ENCODE measurements at regions not wholly inside any gene's neighbourhood (a gene's known extent, or its start where the extent isn't known, plus 50 kb on each side); places are given as distances from the start of the nearest gene placed in this dataset.
"Not testable (repeated sequence)": the region's sequence is repeated elsewhere in the genome, so short reads cannot be mapped to it uniquely, and the experiment has no call there.

- TF ChIP-seq, protein P1, sequence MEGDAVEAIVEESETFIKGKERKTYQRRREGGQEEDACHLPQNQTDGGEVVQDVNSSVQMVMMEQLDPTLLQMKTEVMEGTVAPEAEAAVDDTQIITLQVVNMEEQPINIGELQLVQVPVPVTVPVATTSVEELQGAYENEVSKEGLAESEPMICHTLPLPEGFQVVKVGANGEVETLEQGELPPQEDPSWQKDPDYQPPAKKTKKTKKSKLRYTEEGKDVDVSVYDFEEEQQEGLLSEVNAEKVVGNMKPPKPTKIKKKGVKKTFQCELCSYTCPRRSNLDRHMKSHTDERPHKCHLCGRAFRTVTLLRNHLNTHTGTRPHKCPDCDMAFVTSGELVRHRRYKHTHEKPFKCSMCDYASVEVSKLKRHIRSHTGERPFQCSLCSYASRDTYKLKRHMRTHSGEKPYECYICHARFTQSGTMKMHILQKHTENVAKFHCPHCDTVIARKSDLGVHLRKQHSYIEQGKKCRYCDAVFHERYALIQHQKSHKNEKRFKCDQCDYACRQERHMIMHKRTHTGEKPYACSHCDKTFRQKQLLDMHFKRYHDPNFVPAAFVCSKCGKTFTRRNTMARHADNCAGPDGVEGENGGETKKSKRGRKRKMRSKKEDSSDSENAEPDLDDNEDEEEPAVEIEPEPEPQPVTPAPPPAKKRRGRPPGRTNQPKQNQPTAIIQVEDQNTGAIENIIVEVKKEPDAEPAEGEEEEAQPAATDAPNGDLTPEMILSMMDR (IDR thresholded peaks at IDR 0.05; ENCODE audit: extremely low read depth in 1 of 2, insufficient read depth in 1 of 2, low read depth in 1 of 2, low read length in 2 of 2) = not testable (repeated sequence)
- TF ChIP-seq POLR2AphosphoS5 (IDR thresholded peaks at IDR 0.05; ENCODE audit: insufficient read depth, low read depth, low read length); POLR2A (IDR thresholded peaks at IDR 0.05; ENCODE audit: low read depth, low read length); EZH2 (IDR thresholded peaks at IDR 0.05; ENCODE audit: borderline replicate concordance, low read depth, low read length, severe bottlenecking); FOS (IDR thresholded peaks at IDR 0.05; ENCODE audit: borderline replicate concordance, insufficient read depth, low read length); MAX (IDR thresholded peaks at IDR 0.05; ENCODE audit: insufficient read depth, insufficient read length): not testable (repeated sequence)
These were observed 71.4 kb downstream of the ZNF195 start for GRCh38 chr11:3307584-3307983.
